SK-N-SH treated with all-trans-retinoic acid at 6 μM for 48 hours (cell line): ENCODE measurements at regions not wholly inside any gene's neighbourhood (a gene's known extent, or its start where the extent isn't known, plus 50 kb on each side); places are given as distances from the start of the nearest gene placed in this dataset.

Source experiments
- ARNTL ChIP-seq: fragments of 450-650 bp; formaldehyde crosslinking; IDR thresholded peaks from 2 replicates; pipeline ENCODE4 v1.5.0; 2020; ENCODE audit warnings: low read depth, mild to moderate bottlenecking, moderate library complexity, borderline replicate concordance
- PATZ1 ChIP-seq: fragments of 250-450 bp; sonication (Bioruptor Pico); IDR thresholded peaks from 2 replicates; pipeline ENCODE4 v1.8.0; 2020; ENCODE audit warnings: mild to moderate bottlenecking, moderate library complexity, borderline replicate concordance
- RARB ChIP-seq: fragments of 250-450 bp; sonication (Bioruptor Pico); IDR thresholded peaks from 2 replicates; pipeline ENCODE4 v1.8.0; 2021; ENCODE audit warnings: mild to moderate bottlenecking, moderate library complexity

DNA sequence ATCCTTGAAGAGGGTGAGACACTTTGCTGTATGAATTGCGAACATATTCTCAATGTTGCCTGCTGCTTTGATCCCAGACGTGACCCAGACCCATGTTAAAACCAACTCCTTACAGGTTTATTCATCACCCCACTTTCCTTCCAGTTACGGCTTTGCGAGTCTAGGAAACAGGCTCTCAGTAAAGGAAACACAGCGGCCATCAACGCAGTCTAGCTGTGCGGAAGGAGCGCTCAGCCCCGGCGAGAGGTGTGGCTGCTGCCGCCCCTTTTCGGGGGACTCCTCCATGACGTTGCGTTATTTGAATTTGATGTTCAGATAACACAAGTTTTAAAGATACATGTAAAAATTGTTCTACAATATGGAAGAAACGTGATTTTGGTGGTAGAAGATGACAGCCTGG, 206.4 kb upstream of the FAT1 start:
- no peak for TF ChIP-seq ARNTL (CRISPR knock-in tag)
- TF ChIP-seq PATZ1 (CRISPR knock-in tag) = no peak
- TF ChIP-seq RARB (CRISPR knock-in tag) = no peak
